ENCODE measurements at regions not wholly inside any gene's neighbourhood (a gene's known extent, or its start where the extent isn't known, plus 50 kb on each side); places are given as distances from the start of the nearest gene placed in this dataset.

DNA sequence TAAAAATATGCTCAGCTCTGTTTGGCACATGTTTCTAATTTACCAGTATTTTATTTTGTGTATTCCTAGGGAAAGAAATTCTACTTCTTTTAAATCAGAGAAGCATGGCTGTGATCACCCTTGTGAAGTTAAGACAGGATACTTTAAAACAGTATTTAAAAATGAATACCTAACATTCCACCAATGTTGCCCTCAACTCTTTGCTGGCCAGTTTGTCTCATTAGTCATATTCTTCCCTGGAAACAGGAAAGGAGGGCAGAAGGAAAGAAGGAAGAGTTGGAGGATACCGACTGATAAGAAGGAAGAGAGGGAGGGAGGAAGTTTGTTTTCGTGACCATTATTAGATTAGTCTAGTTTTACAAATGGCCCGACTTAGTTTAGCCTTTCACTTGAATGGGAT, 137.4 kb downstream of the PLK2 start:
- TF ChIP-seq, protein P1, sequence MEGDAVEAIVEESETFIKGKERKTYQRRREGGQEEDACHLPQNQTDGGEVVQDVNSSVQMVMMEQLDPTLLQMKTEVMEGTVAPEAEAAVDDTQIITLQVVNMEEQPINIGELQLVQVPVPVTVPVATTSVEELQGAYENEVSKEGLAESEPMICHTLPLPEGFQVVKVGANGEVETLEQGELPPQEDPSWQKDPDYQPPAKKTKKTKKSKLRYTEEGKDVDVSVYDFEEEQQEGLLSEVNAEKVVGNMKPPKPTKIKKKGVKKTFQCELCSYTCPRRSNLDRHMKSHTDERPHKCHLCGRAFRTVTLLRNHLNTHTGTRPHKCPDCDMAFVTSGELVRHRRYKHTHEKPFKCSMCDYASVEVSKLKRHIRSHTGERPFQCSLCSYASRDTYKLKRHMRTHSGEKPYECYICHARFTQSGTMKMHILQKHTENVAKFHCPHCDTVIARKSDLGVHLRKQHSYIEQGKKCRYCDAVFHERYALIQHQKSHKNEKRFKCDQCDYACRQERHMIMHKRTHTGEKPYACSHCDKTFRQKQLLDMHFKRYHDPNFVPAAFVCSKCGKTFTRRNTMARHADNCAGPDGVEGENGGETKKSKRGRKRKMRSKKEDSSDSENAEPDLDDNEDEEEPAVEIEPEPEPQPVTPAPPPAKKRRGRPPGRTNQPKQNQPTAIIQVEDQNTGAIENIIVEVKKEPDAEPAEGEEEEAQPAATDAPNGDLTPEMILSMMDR (IDR thresholded peaks at IDR 0.05; ENCODE audit: low read depth, low read length): no peak
- peak; percentile 4 for DNase-seq (ENCODE audit: extremely low read depth, low read depth)

DNA sequence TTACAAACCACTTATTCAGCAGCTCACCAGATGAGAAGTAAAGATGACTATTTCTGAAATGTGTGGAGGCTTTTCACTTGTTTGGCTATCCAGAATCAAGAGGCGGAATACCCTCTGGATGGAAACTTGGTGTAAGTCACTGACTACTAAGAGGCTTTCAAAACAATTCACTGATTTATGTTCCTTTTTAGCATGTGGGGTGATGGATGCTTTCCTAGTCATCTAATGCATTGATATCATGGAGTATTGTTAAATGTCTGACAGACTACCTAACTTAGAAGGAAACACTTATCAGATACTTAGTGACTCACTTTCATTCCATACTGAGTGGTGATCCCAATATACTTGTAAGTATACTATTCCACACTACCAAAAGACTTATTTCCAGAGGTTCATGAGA, 141.4 kb downstream of the PLK2 start:
- DNase-seq (ENCODE audit: extremely low read depth, low read depth): peak; percentile 4

DNA sequence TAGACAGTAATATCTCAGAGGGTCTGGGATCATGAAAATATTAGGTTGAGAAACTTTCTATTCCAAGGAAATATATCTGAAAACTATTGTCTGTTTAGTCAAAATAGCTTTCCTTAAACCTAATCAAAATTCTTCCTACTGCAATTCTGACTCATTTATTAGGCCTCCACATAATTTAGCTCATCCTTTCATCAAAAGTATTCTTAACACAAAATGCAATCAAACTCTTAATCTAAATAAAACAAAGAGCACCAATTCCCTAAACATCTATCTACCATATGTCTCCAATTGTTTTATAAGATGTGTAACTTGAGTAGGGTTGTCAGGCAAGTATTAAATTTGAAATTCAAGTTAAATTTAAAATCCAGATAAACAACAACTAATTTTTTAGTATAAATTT, 142.1 kb downstream of the PLK2 start:
- DNase-seq (ENCODE audit: extremely low read depth, low read depth): peak; percentile 5
- TF ChIP-seq, protein P1 (IDR thresholded peaks at IDR 0.05; ENCODE audit: low read depth, low read length): no peak

More for the DNA sequence above, 141.4 kb downstream of the PLK2 start:
- TF ChIP-seq, protein P1 (IDR thresholded peaks at IDR 0.05; ENCODE audit: low read depth, low read length): no peak

DNA sequence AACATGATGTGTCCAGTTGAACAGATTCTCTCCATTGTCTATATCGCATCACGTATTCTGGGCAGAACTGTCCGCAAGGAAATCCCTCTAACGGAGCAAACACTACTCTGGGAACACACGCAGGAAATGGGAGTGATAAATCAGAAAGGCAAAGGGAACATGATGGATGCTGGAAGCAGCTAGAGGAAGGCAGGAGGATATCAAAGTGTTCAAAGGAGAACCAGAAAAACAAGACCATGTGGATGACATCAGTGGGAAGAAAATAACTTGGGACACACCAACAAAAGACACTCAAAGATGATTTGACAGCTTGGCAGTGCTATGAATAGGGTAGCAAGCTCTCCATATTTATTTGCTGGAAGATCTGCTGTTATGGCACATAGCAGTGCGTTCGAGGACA, 142.9 kb downstream of the PLK2 start:
- TF ChIP-seq, protein P1 (IDR thresholded peaks at IDR 0.05; ENCODE audit: low read depth, low read length): no peak
- DNase-seq (ENCODE audit: extremely low read depth, low read depth): no peak

DNA sequence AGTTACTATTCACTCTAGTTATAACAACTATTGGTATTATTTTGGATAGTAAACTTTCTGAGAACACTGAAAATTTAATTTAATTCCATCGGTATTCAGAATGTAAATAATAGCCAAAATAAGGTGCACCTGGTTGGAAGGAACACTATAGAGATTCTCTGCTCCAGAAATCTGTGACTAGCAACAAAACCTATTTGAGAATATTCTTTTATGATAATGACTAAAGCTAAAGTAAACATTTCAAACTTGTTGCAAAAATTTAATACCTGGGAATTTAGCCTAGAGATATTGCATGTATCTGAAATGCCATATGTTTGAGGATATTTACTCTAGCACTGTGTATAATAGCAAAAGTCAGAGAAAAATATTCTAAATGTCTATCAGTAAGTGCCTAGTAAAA, 144.1 kb downstream of the PLK2 start:
- TF ChIP-seq, protein P1 (IDR thresholded peaks at IDR 0.05; ENCODE audit: low read depth, low read length): no peak
- no peak for DNase-seq (ENCODE audit: extremely low read depth, low read depth)

DNA sequence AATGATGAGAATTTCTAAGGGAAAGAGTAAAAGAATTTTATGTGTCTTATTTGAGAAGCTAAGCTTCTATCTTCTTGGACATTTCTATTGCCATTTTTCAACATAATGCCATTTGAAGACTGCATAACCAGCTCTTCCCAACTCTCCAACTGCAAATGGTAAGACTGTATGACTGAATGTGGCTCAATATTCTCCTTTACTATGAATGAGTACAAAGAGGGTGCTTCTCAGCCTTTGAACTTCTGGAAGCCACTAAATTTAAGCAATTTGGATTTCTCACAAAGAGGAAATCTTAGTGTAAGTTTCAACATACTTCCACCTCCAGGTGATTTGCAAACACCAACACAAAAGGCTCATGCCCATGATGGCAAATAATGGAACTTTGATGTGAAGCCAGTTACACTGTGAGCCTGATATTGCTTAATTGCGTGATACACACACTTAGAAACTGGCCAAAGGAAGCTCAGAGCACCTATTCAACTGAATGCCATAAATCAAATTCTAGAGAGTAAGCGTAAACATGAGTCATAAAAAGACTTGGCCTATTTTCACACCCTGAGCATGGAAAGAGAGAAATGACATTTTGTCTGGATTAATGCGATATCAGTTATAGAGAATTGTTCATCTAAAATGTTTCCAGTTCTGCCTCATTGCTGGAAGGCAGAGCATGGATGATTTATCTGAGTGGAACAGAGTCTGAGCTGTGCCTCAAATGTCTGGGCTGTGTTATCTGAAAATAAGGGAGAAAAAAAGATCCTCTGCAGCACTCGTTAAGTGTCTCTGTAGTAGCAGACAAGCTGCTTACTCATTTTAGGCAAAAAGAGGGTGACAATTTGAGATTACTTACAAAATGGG, 145.3 kb downstream of the PLK2 start:
- TF ChIP-seq, protein P1 (IDR thresholded peaks at IDR 0.05; ENCODE audit: low read depth, low read length): no peak
- DNase-seq (ENCODE audit: extremely low read depth, low read depth): no peak

DNA sequence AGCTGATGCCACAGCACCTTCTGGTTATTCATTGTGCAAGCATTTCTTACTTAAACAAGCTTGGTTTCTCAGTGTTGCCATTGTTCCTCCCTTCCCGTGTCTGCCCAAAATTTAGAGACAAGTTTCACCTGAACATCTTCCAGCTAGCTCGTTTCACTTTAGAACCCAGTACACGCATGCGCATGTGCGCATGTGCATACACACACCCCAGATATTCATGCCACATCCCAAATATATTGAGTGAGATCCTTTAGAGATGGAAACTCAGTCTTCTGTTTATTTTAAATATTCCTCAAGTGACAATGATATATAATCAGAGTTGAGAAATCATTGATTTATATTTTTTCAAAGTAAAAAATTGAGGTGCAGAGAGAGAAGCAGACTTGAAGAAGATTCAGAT, 147.6 kb downstream of the PLK2 start:
- TF ChIP-seq, protein P1 (IDR thresholded peaks at IDR 0.05; ENCODE audit: low read depth, low read length): no peak
- DNase-seq (ENCODE audit: extremely low read depth, low read depth): no peak

Measured in AG09319 (cell line).